ENCODE measurements at regions not wholly inside any gene's neighbourhood (a gene's known extent, or its start where the extent isn't known, plus 50 kb on each side); places are given as distances from the start of the nearest gene placed in this dataset.
"Not testable (repeated sequence)": the region's sequence is repeated elsewhere in the genome, so short reads cannot be mapped to it uniquely, and the experiment has no call there.

GRCh38 chr1:88341447-88341846 is 342.6 kb upstream of the PKN2 start:
- WGBS, 2 donors = 86 to 90% methylated on average over 5 of the region's 5 CpGs
- H3K4me3 ChIP-seq = no peak overlapping the region
- H3K27ac ChIP-seq = no peak overlapping the region
- intact Hi-C loops (cut with DNase I) = no loop called here
- H3K27me3 ChIP-seq = no peaks in the 10 kb centered on the region
- no peaks in the 10 kb centered on the region for H3K36me3 ChIP-seq
- no peaks in the 10 kb centered on the region for H3K9me3 ChIP-seq
- DNase-seq = no peak
- H3K4me1 ChIP-seq = no peaks in the 10 kb centered on the region
- no peak for TF ChIP-seq CTCF (IDR thresholded peaks at IDR 0.05)
- TF ChIP-seq POLR2A (IDR thresholded peaks at IDR 0.05) = no peak

- H3K27me3 ChIP-seq; H3K9me3 ChIP-seq; intact Hi-C loops (cut with DNase I); H3K4me1 ChIP-seq; DNase-seq; H3K27ac ChIP-seq; H3K36me3 ChIP-seq; H3K4me3 ChIP-seq: not testable (repeated sequence)
- 100% methylated on average over 2 of the region's 16 CpGs; no CpG with 5 or more reads in 1 of the 2 donors for WGBS, 2 donors
These were observed 342.0 kb upstream of the PKN2 start for GRCh38 chr1:88342081-88342480.

DNA sequence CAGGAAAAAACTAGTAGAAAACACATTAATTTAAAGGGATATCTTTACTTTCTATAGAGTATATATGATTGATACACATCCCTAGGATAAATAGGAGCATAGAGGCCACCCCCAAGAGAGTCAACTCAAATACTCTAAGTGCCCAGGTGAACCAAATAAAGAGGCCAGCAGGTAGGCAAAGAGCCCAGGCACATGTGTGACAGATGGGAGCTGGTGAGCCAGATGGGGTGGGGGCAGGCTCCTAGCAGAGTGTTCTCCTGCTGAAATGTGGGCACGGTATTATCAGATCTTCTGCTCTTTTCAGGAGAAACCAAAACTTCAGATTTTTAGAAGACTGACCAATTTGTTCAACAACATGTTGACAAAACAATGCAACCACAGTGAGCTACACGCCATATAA is 333.4 kb upstream of the PKN2 start:
- no peaks in the 10 kb centered on the region for H3K9me3 ChIP-seq
- no peak overlapping the region for H3K4me3 ChIP-seq
- WGBS, 2 donors = 88 to 91% methylated on average over 2 of the region's 2 CpGs
- no peaks in the 10 kb centered on the region for H3K4me1 ChIP-seq
- DNase-seq = no peak
- no peak overlapping the region for H3K27ac ChIP-seq
- intact Hi-C loops (cut with DNase I) = no loop called here
- no peaks in the 10 kb centered on the region for H3K27me3 ChIP-seq
- TF ChIP-seq CTCF (IDR thresholded peaks at IDR 0.05) (no peak), POLR2A (IDR thresholded peaks at IDR 0.05) (no peak)
- no peaks in the 10 kb centered on the region for H3K36me3 ChIP-seq

- Histone ChIP-seq H3K4me1 (no peaks in the 10 kb centered on the region), H3K4me3 (no peak overlapping the region), H3K9me3 (no peaks in the 10 kb centered on the region), H3K36me3 (no peaks in the 10 kb centered on the region), H3K27ac (no peak overlapping the region), H3K27me3 (no peaks in the 10 kb centered on the region)
- no peak for TF ChIP-seq CTCF (IDR thresholded peaks at IDR 0.05)
- no peak for TF ChIP-seq POLR2A (IDR thresholded peaks at IDR 0.05)
- intact Hi-C loops (cut with DNase I) = no loop called here
- 33 to 44% methylated on average over 3 of the region's 3 CpGs for WGBS, 2 donors
- DNase-seq = no peak
These were observed 332.1 kb upstream of the PKN2 start for GRCh38 chr1:88351960-88352359.

DNA sequence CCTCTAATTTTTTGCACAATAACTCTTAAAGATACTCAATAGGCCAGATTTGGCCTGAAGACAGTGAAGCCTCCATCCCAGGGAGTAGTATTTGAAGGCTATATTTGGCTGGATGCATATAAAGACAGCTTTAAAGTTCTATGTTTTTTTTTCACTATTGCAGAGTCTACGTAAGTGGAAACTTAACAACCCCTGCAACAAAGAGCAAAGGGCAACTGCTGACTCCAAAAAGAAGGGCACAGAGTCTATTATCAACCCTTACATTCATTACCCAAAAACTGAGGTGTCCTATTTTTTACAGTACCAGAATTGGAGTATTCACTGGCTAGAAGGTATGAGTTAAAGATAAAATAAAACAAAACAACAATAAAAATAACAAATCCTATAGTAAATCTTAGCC is 329.8 kb upstream of the PKN2 start:
- Histone ChIP-seq H3K27me3 (no peaks in the 10 kb centered on the region), H3K36me3 (no peaks in the 10 kb centered on the region), H3K9me3 (no peaks in the 10 kb centered on the region), H3K27ac (no peak overlapping the region), H3K4me3 (no peak overlapping the region), H3K4me1 (no peaks in the 10 kb centered on the region)
- no peak for DNase-seq
- intact Hi-C loops (cut with DNase I) = no loop called here
- TF ChIP-seq CTCF (IDR thresholded peaks at IDR 0.05) = no peak
- no peak for TF ChIP-seq POLR2A (IDR thresholded peaks at IDR 0.05)
- WGBS, 2 donors = 83% methylated on average over 1 of the region's 1 CpG

DNA sequence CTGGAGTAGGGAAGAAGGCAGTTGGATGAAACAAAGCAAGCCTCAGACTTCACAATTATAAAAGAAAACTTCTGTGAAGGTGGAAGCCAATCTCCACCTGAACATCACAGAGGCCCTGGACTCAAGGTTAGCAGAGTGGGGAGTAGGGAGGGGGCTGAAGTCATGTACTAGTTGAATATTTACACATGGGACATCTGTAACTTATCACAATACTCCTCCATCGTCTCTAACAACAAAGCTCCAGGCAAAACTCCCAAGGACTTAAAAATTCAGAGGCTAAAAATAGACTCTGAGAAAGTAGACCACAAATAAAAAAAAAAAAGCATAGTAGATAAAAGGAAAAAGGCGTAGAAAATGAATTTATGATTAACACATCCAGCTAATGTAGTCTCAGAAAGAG is 326.3 kb upstream of the PKN2 start:
- 37 to 45% methylated on average over 2 of the region's 2 CpGs for WGBS, 2 donors
- H3K27ac ChIP-seq = no peak overlapping the region
- no peaks in the 10 kb centered on the region for H3K9me3 ChIP-seq
- H3K27me3 ChIP-seq = no peaks in the 10 kb centered on the region
- no peak overlapping the region for H3K4me3 ChIP-seq
- TF ChIP-seq CTCF (IDR thresholded peaks at IDR 0.05) (no peak), POLR2A (IDR thresholded peaks at IDR 0.05) (no peak)
- no peak for DNase-seq
- H3K4me1 ChIP-seq = no peaks in the 10 kb centered on the region
- no peaks in the 10 kb centered on the region for H3K36me3 ChIP-seq
- intact Hi-C loops (cut with DNase I) = no loop called here
